ENCODE measurements at regions not wholly inside any gene's neighbourhood (a gene's known extent, or its start where the extent isn't known, plus 50 kb on each side); places are given as distances from the start of the nearest gene placed in this dataset.

GRCh38 chr13:42395086-42395821 is 123.3 kb downstream of the AKAP11 start:
- no peak overlapping the region for H3K27ac ChIP-seq (ENCODE audit: extremely low read depth, low read depth, low read length)
- no peaks in the 10 kb centered on the region for H3K36me3 ChIP-seq (ENCODE audit: control insufficient read depth in 2 of 2, insufficient read depth in 1 of 2, low read length in 2 of 2)
- H3K4me1 ChIP-seq (ENCODE audit: control insufficient read depth, insufficient read depth, low read length), result no peaks in the 10 kb centered on the region
- TF ChIP-seq REST (tag by site-specific recombination; IDR thresholded peaks at IDR 0.05) (no peak), ZNF549 (tag by site-specific recombination; IDR thresholded peaks at IDR 0.05) (no peak), GLIS2 (tag by site-specific recombination; IDR thresholded peaks at IDR 0.05) (no peak), PRDM1 (tag by site-specific recombination; IDR thresholded peaks at IDR 0.05) (no peak), ZSCAN16 (tag by site-specific recombination; IDR thresholded peaks at IDR 0.05) (no peak), ZNF610 (tag by site-specific recombination; IDR thresholded peaks at IDR 0.05; ENCODE audit: borderline replicate concordance) (no peak), ZNF585B (tag by site-specific recombination; IDR thresholded peaks at IDR 0.05) (no peak), RBAK (tag by site-specific recombination; IDR thresholded peaks at IDR 0.05) (no peak), ZNF571 (tag by site-specific recombination; IDR thresholded peaks at IDR 0.05) (no peak), HOXA7 (CRISPR knock-in tag; IDR thresholded peaks at IDR 0.05; ENCODE audit: borderline replicate concordance) (no peak), ZNF239 (tag by site-specific recombination; IDR thresholded peaks at IDR 0.05) (no peak), ZNF449 (tag by site-specific recombination; IDR thresholded peaks at IDR 0.05) (no peak), ZSCAN23 (tag by site-specific recombination; IDR thresholded peaks at IDR 0.05) (no peak)
- H3K4me3 ChIP-seq (ENCODE audit: low read depth, low read length), result no peak overlapping the region
- POLR2A ChIA-PET, result no interaction called here
- CTCF ChIA-PET, result interaction anchor here (0.7 kb wide), 1 partner anchor 14 kb away, joined by 4 read pairs; no protein-coding TSS in a partner anchor
- H3K9me3 ChIP-seq (ENCODE audit: control insufficient read depth, insufficient read depth, low read depth, low read length), result no peaks in the 10 kb centered on the region

GRCh38 chr13:42396501-42396900 is 124.5 kb downstream of the AKAP11 start:
- Histone ChIP-seq H3K9me3 (ENCODE audit: control insufficient read depth, insufficient read depth, low read depth, low read length) (no peaks in the 10 kb centered on the region), H3K4me1 (ENCODE audit: control insufficient read depth, insufficient read depth, low read length) (no peaks in the 10 kb centered on the region), H3K27ac (ENCODE audit: extremely low read depth, low read depth, low read length) (no peak overlapping the region), H3K4me3 (ENCODE audit: low read depth, low read length) (no peak overlapping the region), H3K36me3 (ENCODE audit: control insufficient read depth in 2 of 2, insufficient read depth in 1 of 2, low read length in 2 of 2) (no peaks in the 10 kb centered on the region)
- POLR2A ChIA-PET, result no interaction called here
- TF ChIP-seq KLF1 (tag by site-specific recombination; IDR thresholded peaks at IDR 0.05), result no peak
- no peak for TF ChIP-seq ZNF280C (tag by site-specific recombination; IDR thresholded peaks at IDR 0.05)
- no peak for TF ChIP-seq ZNF157 (tag by site-specific recombination; IDR thresholded peaks at IDR 0.05)
- TF ChIP-seq ZNF785 (tag by site-specific recombination; IDR thresholded peaks at IDR 0.05), result no peak
- TF ChIP-seq ZNF548 (tag by site-specific recombination; IDR thresholded peaks at IDR 0.05), result no peak
- no peak for TF ChIP-seq ELK4 (IDR thresholded peaks at IDR 0.05; ENCODE audit: borderline replicate concordance, low read depth, low read length)
- TF ChIP-seq ZNF121 (tag by site-specific recombination; IDR thresholded peaks at IDR 0.05), result no peak
- no peak for TF ChIP-seq FEZF1 (tag by site-specific recombination; IDR thresholded peaks at IDR 0.05)
- CTCF ChIA-PET, result no interaction called here

Measured in HEK293 (cell line).